Activated T-cell treated with anti-CD3 and anti-CD28 coated beads, Interleukin-2, amount 50 U/mL, for 72 hours (primary cell): ENCODE measurements at regions not wholly inside any gene's neighbourhood (a gene's known extent, or its start where the extent isn't known, plus 50 kb on each side); places are given as distances from the start of the nearest gene placed in this dataset.

Experiments
- ATAC-seq, 2 donors: fragments of 150-1000 bp; cut with Tn5 transposase; replicated peaks in 1 of 2; 2 replicates each; pipeline ENCODE4 v1.10.0; 2021; ENCODE audit warnings: moderate library complexity in 2 of 2, mild to moderate bottlenecking in 1 of 2
- DNase-seq, 2 donors: peaks; one replicate each; pipeline ENCODE4 v3.0.0; 2021 to 2022; ENCODE audit warnings: mixed read lengths in 1 of 2
- H3K27ac Mint-ChIP-seq: one replicate; pipeline ENCODE4 v1.8.0; 2022; ENCODE audit warnings: mild to moderate bottlenecking, moderate library complexity, mixed read lengths
- H3K27me3 Mint-ChIP-seq: one replicate; pipeline ENCODE4 v1.8.0; 2022; ENCODE audit warnings: low read depth, mixed read lengths
- H3K36me3 Mint-ChIP-seq, 2 donors: one replicate each; pipeline ENCODE4 v1.8.0; 2022; ENCODE audit warnings: mixed read lengths in 2 of 2, mild to moderate bottlenecking in 1 of 2; ENCODE audit not compliant: insufficient read depth in 2 of 2
- H3K4me1 Mint-ChIP-seq: one replicate; pipeline ENCODE4 v1.8.0; 2022; ENCODE audit warnings: low read depth, mixed read lengths
- H3K4me3 Mint-ChIP-seq, 2 donors: one replicate each; pipeline ENCODE4 v1.8.0; 2022; ENCODE audit warnings: mild to moderate bottlenecking in 2 of 2, mixed read lengths in 2 of 2, moderate library complexity in 2 of 2
- H3K9me3 Mint-ChIP-seq, 2 donors: one replicate each; pipeline ENCODE4 v1.8.0; 2022; ENCODE audit warnings: mixed read lengths in 2 of 2

GRCh38 chr19:30097746-30098280 is 155.8 kb downstream of the URI1 start:
- H3K9me3 Mint-ChIP-seq = peaks cover 0 to 2% of the 10 kb centered on the region in 2 donors
- no peak for ATAC-seq
- no peak for DNase-seq
- H3K4me3 Mint-ChIP-seq = no peak overlapping the region
- H3K27me3 Mint-ChIP-seq = no peaks in the 10 kb centered on the region
- no peak overlapping the region for H3K27ac Mint-ChIP-seq
- no peaks in the 10 kb centered on the region for H3K36me3 Mint-ChIP-seq
- no peaks in the 10 kb centered on the region for H3K4me1 Mint-ChIP-seq

DNA sequence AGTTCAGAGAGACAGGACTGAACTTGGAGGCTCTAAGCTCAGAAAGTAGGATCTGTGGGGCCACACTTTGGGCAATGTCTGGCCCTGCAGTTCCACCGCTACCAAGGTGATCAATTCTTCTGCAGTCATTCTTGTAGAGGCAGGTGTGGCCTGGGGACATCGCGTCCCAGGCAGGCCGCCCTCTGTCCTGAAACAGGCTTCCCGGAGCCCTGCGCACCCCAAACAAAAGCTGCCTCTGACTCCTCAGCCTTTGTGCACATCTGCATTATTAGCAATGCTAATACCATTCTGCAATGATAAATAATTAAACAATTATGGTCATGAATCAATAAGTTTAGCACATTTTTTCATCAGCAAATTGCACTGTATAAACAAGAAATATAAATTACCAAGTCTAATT is 160.2 kb downstream of the URI1 start:
- H3K27ac Mint-ChIP-seq = no peak overlapping the region
- DNase-seq = no peak
- H3K36me3 Mint-ChIP-seq = no peaks in the 10 kb centered on the region
- H3K4me1 Mint-ChIP-seq = no peaks in the 10 kb centered on the region
- no peaks in the 10 kb centered on the region for H3K27me3 Mint-ChIP-seq
- H3K4me3 Mint-ChIP-seq = no peak overlapping the region
- ATAC-seq = no peak
- peaks cover 0 to 2% of the 10 kb centered on the region in 2 donors for H3K9me3 Mint-ChIP-seq

GRCh38 chr19:30102666-30103065 is 160.6 kb downstream of the URI1 start:
- ATAC-seq (no peak), DNase-seq (no peak)
- no peaks in the 10 kb centered on the region for H3K4me1 Mint-ChIP-seq
- H3K27me3 Mint-ChIP-seq = no peaks in the 10 kb centered on the region
- H3K9me3 Mint-ChIP-seq = peaks cover 0 to 2% of the 10 kb centered on the region in 2 donors
- H3K27ac Mint-ChIP-seq = no peak overlapping the region
- no peaks in the 10 kb centered on the region for H3K36me3 Mint-ChIP-seq
- H3K4me3 Mint-ChIP-seq = no peak overlapping the region

DNA sequence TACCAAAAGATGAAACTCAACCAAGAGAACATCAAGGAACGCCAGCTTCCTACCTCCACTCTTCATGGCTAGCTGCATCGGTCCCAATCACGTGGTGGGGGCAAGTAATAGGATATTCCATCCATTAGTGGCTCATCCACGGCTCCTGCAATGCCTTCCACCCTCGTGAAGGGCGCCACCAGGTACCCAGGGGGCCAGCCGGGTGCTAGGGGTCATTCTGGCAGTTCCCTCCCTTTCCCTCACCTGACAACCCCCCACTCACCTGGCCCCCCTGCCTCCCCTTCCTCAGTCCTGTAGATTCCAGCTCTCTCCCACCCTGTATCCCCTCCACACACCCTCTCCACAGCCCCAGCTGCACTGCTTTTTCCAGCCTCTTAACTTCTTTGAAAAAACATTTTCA is 161.9 kb downstream of the URI1 start:
- Mint-ChIP-seq H3K4me3 (no peak overlapping the region), H3K36me3 (no peaks in the 10 kb centered on the region), H3K4me1 (no peaks in the 10 kb centered on the region), H3K27me3 (no peaks in the 10 kb centered on the region), H3K9me3 (peaks cover 0 to 2% of the 10 kb centered on the region in 2 donors), H3K27ac (no peak overlapping the region)
- no peak for DNase-seq
- no peak for ATAC-seq

- no peaks in the 10 kb centered on the region for H3K36me3 Mint-ChIP-seq
- ATAC-seq (no peak), DNase-seq (no peak)
- H3K27me3 Mint-ChIP-seq = no peaks in the 10 kb centered on the region
- peaks cover 0 to 2% of the 10 kb centered on the region in 2 donors for H3K9me3 Mint-ChIP-seq
- H3K4me1 Mint-ChIP-seq = no peaks in the 10 kb centered on the region
- H3K27ac Mint-ChIP-seq = no peak overlapping the region
- no peak overlapping the region for H3K4me3 Mint-ChIP-seq
Observed at GRCh38 chr19:30105316-30105715, 163.3 kb downstream of the URI1 start.

DNA sequence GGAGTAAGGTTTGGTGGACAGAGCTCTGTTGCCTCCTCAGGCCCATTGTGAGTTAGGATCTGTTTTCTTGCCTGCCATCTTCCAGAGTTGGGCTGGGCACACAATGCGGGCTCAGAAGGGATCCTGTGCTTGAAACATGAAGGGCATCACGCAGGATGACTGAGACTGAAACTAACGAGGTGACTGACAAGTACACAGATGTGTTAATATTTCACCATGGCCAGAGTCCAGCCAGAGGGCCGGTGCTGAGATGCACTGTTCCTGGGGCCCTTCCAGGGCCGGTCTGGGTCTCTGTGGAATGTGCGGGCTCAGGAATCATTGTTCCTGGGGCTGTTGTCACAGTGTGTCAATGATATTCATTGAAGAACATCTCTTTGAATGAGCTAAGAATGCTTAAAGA is 163.7 kb downstream of the URI1 start:
- Mint-ChIP-seq H3K36me3 (no peaks in the 10 kb centered on the region), H3K27me3 (no peaks in the 10 kb centered on the region), H3K9me3 (peaks cover 0 to 2% of the 10 kb centered on the region in 2 donors), H3K27ac (no peak overlapping the region), H3K4me3 (no peak overlapping the region), H3K4me1 (no peaks in the 10 kb centered on the region)
- DNase-seq = no peak
- no peak for ATAC-seq

DNA sequence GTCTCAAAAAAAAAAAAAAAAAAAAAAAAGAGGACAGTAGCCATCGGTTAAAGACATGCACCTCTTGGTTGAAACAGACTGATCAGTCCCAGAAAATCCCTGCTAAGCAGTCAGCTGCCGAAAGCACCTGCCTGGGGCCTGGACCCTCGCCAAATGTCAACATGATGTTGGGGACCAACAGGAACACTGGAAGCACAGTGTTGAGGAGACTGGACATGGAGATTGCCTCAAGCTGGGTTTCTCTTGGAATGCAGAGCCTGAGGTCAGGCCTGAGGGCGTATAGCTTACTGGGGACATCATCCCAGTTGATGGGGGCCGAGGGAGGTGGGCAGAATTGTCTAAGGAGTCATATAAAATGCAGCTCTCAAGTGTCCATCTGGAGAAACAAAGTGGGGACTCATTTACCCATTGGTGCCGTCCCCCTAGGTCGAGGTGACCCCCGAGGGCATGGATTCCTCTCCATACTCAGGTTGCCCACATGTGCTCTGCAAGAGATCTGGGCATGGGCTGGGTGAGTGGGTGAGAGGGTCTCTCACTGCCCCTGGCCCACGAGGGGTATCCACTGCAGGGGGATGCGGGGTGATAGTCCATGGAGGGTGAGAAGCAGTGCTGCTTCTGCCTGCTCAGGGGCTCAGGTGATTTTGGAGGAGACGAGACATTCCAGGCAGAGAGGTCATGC is 164.5 kb downstream of the URI1 start:
- H3K27ac Mint-ChIP-seq = no peak overlapping the region
- DNase-seq = no peak
- H3K9me3 Mint-ChIP-seq = peaks cover 0 to 2% of the 10 kb centered on the region in 2 donors
- H3K4me3 Mint-ChIP-seq = no peak overlapping the region
- no peak for ATAC-seq
- H3K27me3 Mint-ChIP-seq = no peaks in the 10 kb centered on the region
- H3K4me1 Mint-ChIP-seq = no peaks in the 10 kb centered on the region
- no peaks in the 10 kb centered on the region for H3K36me3 Mint-ChIP-seq

GRCh38 chr19:30107251-30107650 is 165.2 kb downstream of the URI1 start:
- H3K27me3 Mint-ChIP-seq = no peaks in the 10 kb centered on the region
- H3K4me1 Mint-ChIP-seq = no peaks in the 10 kb centered on the region
- H3K9me3 Mint-ChIP-seq = no peaks in the 10 kb centered on the region
- no peak for ATAC-seq
- DNase-seq = no peak
- no peak overlapping the region for H3K27ac Mint-ChIP-seq
- H3K36me3 Mint-ChIP-seq = no peaks in the 10 kb centered on the region
- H3K4me3 Mint-ChIP-seq = no peak overlapping the region

GRCh38 chr19:30109565-30109964 is 167.5 kb downstream of the URI1 start:
- no peaks in the 10 kb centered on the region for H3K4me1 Mint-ChIP-seq
- DNase-seq (no peak), ATAC-seq (no peak)
- H3K27me3 Mint-ChIP-seq = no peaks in the 10 kb centered on the region
- H3K36me3 Mint-ChIP-seq = no peaks in the 10 kb centered on the region
- no peak overlapping the region for H3K4me3 Mint-ChIP-seq
- no peaks in the 10 kb centered on the region for H3K9me3 Mint-ChIP-seq
- H3K27ac Mint-ChIP-seq = no peak overlapping the region

- H3K27me3 Mint-ChIP-seq = no peaks in the 10 kb centered on the region
- ATAC-seq (no peak), DNase-seq (no peak)
- H3K4me3 Mint-ChIP-seq = no peak overlapping the region
- H3K36me3 Mint-ChIP-seq = no peaks in the 10 kb centered on the region
- no peak overlapping the region for H3K27ac Mint-ChIP-seq
- no peaks in the 10 kb centered on the region for H3K4me1 Mint-ChIP-seq
- no peaks in the 10 kb centered on the region for H3K9me3 Mint-ChIP-seq
Observed at GRCh38 chr19:30111021-30111855, 169.2 kb downstream of the URI1 start.

DNA sequence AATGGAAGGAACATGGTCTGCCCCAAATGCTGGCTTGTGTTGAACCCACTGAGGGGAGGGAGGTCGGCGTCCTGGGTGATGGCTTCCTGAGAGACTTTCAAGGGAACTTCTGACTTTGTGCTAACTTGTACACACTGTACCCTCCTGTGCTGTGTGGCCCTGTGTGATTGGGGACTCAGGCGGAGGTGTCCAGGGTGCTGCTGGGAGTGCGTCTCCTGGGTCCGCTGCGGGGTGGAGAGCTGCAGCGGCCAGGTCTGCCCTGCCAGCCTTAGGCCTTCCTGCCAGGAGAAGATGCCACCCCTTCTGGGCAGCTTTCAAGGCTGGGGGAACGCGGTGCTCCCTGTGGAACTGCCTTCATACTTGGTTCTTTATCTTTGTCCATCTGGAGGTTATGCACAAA is 170.1 kb downstream of the URI1 start:
- DNase-seq = no peak
- Mint-ChIP-seq H3K27me3 (no peaks in the 10 kb centered on the region), H3K36me3 (no peaks in the 10 kb centered on the region), H3K4me1 (no peaks in the 10 kb centered on the region), H3K27ac (no peak overlapping the region), H3K9me3 (no peaks in the 10 kb centered on the region), H3K4me3 (no peak overlapping the region)
- no peak for ATAC-seq

GRCh38 chr19:30112666-30113065 is 170.6 kb downstream of the URI1 start:
- Mint-ChIP-seq H3K27ac (no peak overlapping the region), H3K27me3 (no peaks in the 10 kb centered on the region), H3K4me1 (no peaks in the 10 kb centered on the region), H3K4me3 (no peak overlapping the region), H3K9me3 (no peaks in the 10 kb centered on the region), H3K36me3 (no peaks in the 10 kb centered on the region)
- ATAC-seq = no peak
- no peak for DNase-seq

GRCh38 chr19:30113186-30113585 is 171.1 kb downstream of the URI1 start:
- H3K27ac Mint-ChIP-seq = no peak overlapping the region
- ATAC-seq (no peak), DNase-seq (no peak)
- no peaks in the 10 kb centered on the region for H3K36me3 Mint-ChIP-seq
- H3K9me3 Mint-ChIP-seq = no peaks in the 10 kb centered on the region
- no peaks in the 10 kb centered on the region for H3K4me1 Mint-ChIP-seq
- no peak overlapping the region for H3K4me3 Mint-ChIP-seq
- no peaks in the 10 kb centered on the region for H3K27me3 Mint-ChIP-seq
